BJ (cell line): ENCODE measurements at regions not wholly inside any gene's neighbourhood (a gene's known extent, or its start where the extent isn't known, plus 50 kb on each side); places are given as distances from the start of the nearest gene placed in this dataset.
"Not testable (repeated sequence)": the region's sequence is repeated elsewhere in the genome, so short reads cannot be mapped to it uniquely, and the experiment has no call there.

Experiments used
- CTCF ChIA-PET: fragments of 350-600 bp; formaldehyde crosslinking; extraction: SDS; loops from one replicate; lab custom pipeline; 2021; ENCODE audit warnings: antibody characterized with exemption, inconsistent platforms; lab: Yijun Ruan, JAX
- POLR2A ChIA-PET: fragments of 300-600 bp; sonication (Branson Sonifier 250); formaldehyde crosslinking; extraction: SDS; loops from one replicate; lab custom pipeline; 2021; ENCODE audit warnings: antibody characterized with exemption; lab: Charles Lee
- DNase-seq: peaks from one replicate; pipeline ENCODE4 v3.0.0-alpha.2; 2011; ENCODE audit warnings: low read depth
- H3K27me3 ChIP-seq: 2 replicates; pipeline ENCODE4 v1.6.0; 2011; ENCODE audit warnings: low read length; ENCODE audit not compliant: control insufficient read depth, insufficient read depth
- H3K36me3 ChIP-seq: 2 replicates; pipeline ENCODE4 v1.5.1; 2011; ENCODE audit warnings: low read length; ENCODE audit not compliant: control insufficient read depth, insufficient read depth
- H3K4me3 ChIP-seq: 2 replicates; pipeline ENCODE4 v1.5.1; 2011; ENCODE audit warnings: low read depth, mild to moderate bottlenecking, control low read depth, low read length
- CTCF ChIP-seq: IDR thresholded peaks from 2 replicates; pipeline ENCODE4 v1.5.1; 2011; ENCODE audit warnings: low read depth, mild to moderate bottlenecking, control low read depth, inconsistent platforms, low read length, moderate library complexity; ENCODE audit not compliant: insufficient read depth

GRCh38 chr2:237208373-237209260 is 122.9 kb downstream of the COPS8 start:
- Histone ChIP-seq H3K36me3 (no peaks in the 10 kb centered on the region), H3K27me3 (no peaks in the 10 kb centered on the region), H3K4me3 (no peak overlapping the region)
- CTCF ChIA-PET: interaction anchor here (0.6 to 1.3 kb wide), 5 partner anchors 8 to 261 kb away, joined by 3 to 4 read pairs (median 3); no protein-coding TSS in a partner anchor
- TF ChIP-seq CTCF: no peak
- POLR2A ChIA-PET: no interaction called here
- peak; percentile 97 for DNase-seq

- Histone ChIP-seq H3K4me3 (no peak overlapping the region), H3K36me3 (no peaks in the 10 kb centered on the region), H3K27me3 (no peaks in the 10 kb centered on the region)
- TF ChIP-seq CTCF: no peak
- DNase-seq: no peak
- CTCF ChIA-PET: interaction anchor here (0.8 to 1.3 kb wide), 3 partner anchors 9 to 112 kb away, joined by 3 to 4 read pairs (median 3); no protein-coding TSS in a partner anchor
- POLR2A ChIA-PET: no interaction called here
These were observed 124.2 kb downstream of the COPS8 start for GRCh38 chr2:237209885-237210284.

GRCh38 chr2:237210297-237210696 is 124.6 kb downstream of the COPS8 start:
- ChIA-PET CTCF (interaction anchor here (1.3 kb wide), 1 partner anchor 86 kb away, joined by 3 read pairs; no protein-coding TSS in a partner anchor), POLR2A (no interaction called here)
- Histone ChIP-seq H3K27me3 (no peaks in the 10 kb centered on the region), H3K36me3 (no peaks in the 10 kb centered on the region), H3K4me3 (no peak overlapping the region)
- no peak for DNase-seq
- no peak for TF ChIP-seq CTCF

- ChIA-PET CTCF (no interaction called here), POLR2A (no interaction called here)
- Histone ChIP-seq H3K27me3 (no peaks in the 10 kb centered on the region), H3K36me3 (no peaks in the 10 kb centered on the region), H3K4me3 (no peak overlapping the region)
- no peak for DNase-seq
- no peak for TF ChIP-seq CTCF
These were observed 125.1 kb downstream of the COPS8 start for GRCh38 chr2:237210763-237211162.

GRCh38 chr2:237212356-237213279 is 126.9 kb downstream of the COPS8 start:
- CTCF ChIA-PET, H3K36me3 ChIP-seq, POLR2A ChIA-PET, H3K27me3 ChIP-seq, DNase-seq, H3K4me3 ChIP-seq: not testable (repeated sequence)
